HG02678 (cell line): ENCODE measurements at regions not wholly inside any gene's neighbourhood (a gene's known extent, or its start where the extent isn't known, plus 50 kb on each side); places are given as distances from the start of the nearest gene placed in this dataset.

ENCODE experiments used
- ATAC-seq: cut with Tn5 transposase; IDR thresholded peaks from one replicate; pipeline ENCODE4 v1.9.1; 2021; ENCODE audit warnings: mild to moderate bottlenecking, moderate library complexity; ENCODE audit not compliant: unreplicated experiment

- no peak for ATAC-seq
Measured at GRCh38 chr6:82017288-82017687, 230.3 kb downstream of the IBTK start.

GRCh38 chr6:82015526-82015925 is 232.0 kb downstream of the IBTK start:
- no peak for ATAC-seq

- no peak for ATAC-seq
Measured at GRCh38 chr6:82015043-82015442, 232.5 kb downstream of the IBTK start.

GRCh38 chr6:82013561-82014530 is 233.7 kb downstream of the IBTK start:
- ATAC-seq, result no peak

GRCh38 chr6:82006027-82006738 is 241.4 kb downstream of the IBTK start:
- ATAC-seq, result peak; percentile 88

- ATAC-seq, result no peak
Measured at GRCh38 chr6:82000551-82000950, 247.0 kb downstream of the IBTK start.

GRCh38 chr6:81999826-82000225 is 247.3 kb upstream of the TENT5A start:
- no peak for ATAC-seq

GRCh38 chr6:81999270-81999669 is 246.8 kb upstream of the TENT5A start:
- ATAC-seq, result no peak

- no peak for ATAC-seq
Measured at GRCh38 chr6:81998432-81998831, 246.0 kb upstream of the TENT5A start.

GRCh38 chr6:81997090-81997926 is 244.8 kb upstream of the TENT5A start:
- ATAC-seq, result no peak

GRCh38 chr6:81996414-81996813 is 243.9 kb upstream of the TENT5A start:
- no peak for ATAC-seq

- no peak for ATAC-seq
Measured at GRCh38 chr6:81995548-81996289, 243.2 kb upstream of the TENT5A start.

- no peak for ATAC-seq
Measured at GRCh38 chr6:81988871-81989270, 236.4 kb upstream of the TENT5A start.

- ATAC-seq, result no peak
Measured at GRCh38 chr6:81988446-81988845, 236.0 kb upstream of the TENT5A start.

- ATAC-seq, result no peak
Measured at GRCh38 chr6:81987293-81987692, 234.8 kb upstream of the TENT5A start.

GRCh38 chr6:81985191-81985590 is 232.7 kb upstream of the TENT5A start:
- ATAC-seq, result no peak

- peak; percentile 58 for ATAC-seq
Measured at GRCh38 chr6:81984599-81984998, 232.1 kb upstream of the TENT5A start.

- no peak for ATAC-seq
Measured at GRCh38 chr6:81981812-81982211, 229.3 kb upstream of the TENT5A start.

GRCh38 chr6:81979767-81980166 is 227.3 kb upstream of the TENT5A start:
- no peak for ATAC-seq

GRCh38 chr6:81979329-81979728 is 226.8 kb upstream of the TENT5A start:
- no peak for ATAC-seq
